ENCODE measurements at regions not wholly inside any gene's neighbourhood (a gene's known extent, or its start where the extent isn't known, plus 50 kb on each side); places are given as distances from the start of the nearest gene placed in this dataset.

- TF ChIP-seq CTCF (IDR thresholded peaks at IDR 0.05) (no peak), POLR2A (IDR thresholded peaks at IDR 0.05) (no peak)
Measured at GRCh38 chr2:236511266-236511665, 58.4 kb upstream of the ACKR3 start.

Measured in body of pancreas (tissue), 4 donors.